T-cell (primary cell): ENCODE measurements at regions not wholly inside any gene's neighbourhood (a gene's known extent, or its start where the extent isn't known, plus 50 kb on each side); places are given as distances from the start of the nearest gene placed in this dataset.

Experiments used
- ATAC-seq, 4 experiments: fragments of 200-7000 bp in 3 of 4; fragments of 150-1000 bp in 1 of 4; cut with Tn5 transposase; replicated peaks in 1 of 4; 1 replicate in 3 of 4; 2 replicates in 1 of 4; pipeline ENCODE4 v1.10.0; 2021; ENCODE audit warnings: moderate library complexity in 3 of 4, mild to moderate bottlenecking in 2 of 4, moderate number of reproducible peaks in 1 of 4
- CTCF ChIA-PET, 2 donors: fragments of 300-600 bp; sonication (Branson Sonifier 250); formaldehyde crosslinking; loops; one replicate each; lab custom pipeline; 2022; ENCODE audit warnings: antibody characterized with exemption in 2 of 2; lab: Charles Lee
- POLR2A ChIA-PET, 2 donors: fragments of 300-600 bp; sonication (Branson Sonifier 250); formaldehyde crosslinking; loops; one replicate each; lab custom pipeline; 2022; ENCODE audit warnings: antibody characterized with exemption in 2 of 2; lab: Charles Lee
- DNase-seq, 35 experiments: peaks; one replicate each; pipeline versions ENCODE4 v3.0.0 to v3.0.0-alpha.2; 2013 to 2023
- H3K27ac ChIP-seq: one replicate; pipeline ENCODE4 v1.5.1; 2013; ENCODE audit warnings: low read length
- H3K27me3 ChIP-seq, 2 experiments: replicated peaks in 1 of 2; 1 replicate in 1 of 2; 2 replicates in 1 of 2; pipeline versions ENCODE4 v1.6.1 to v1.7.0; 2013; ENCODE audit warnings: low read length in 1 of 2, mixed read lengths in 1 of 2; ENCODE audit not compliant: control insufficient read depth in 2 of 2, insufficient read depth in 2 of 2; ENCODE audit errors: extremely low read depth in 1 of 2
- H3K36me3 ChIP-seq, 2 donors: 1 replicate in 1 of 2; 2 replicates in 1 of 2; pipeline versions ENCODE4 v1.6.1 to v1.7.0; 2013; ENCODE audit warnings: low read length in 1 of 2; ENCODE audit not compliant: control insufficient read depth in 2 of 2, insufficient read depth in 1 of 2; ENCODE audit errors: extremely low read depth in 1 of 2
- H3K4me1 ChIP-seq, 2 experiments: 1 replicate in 1 of 2; 2 replicates in 1 of 2; pipeline versions ENCODE4 v1.6.1 to v1.7.0; 2013; ENCODE audit warnings: low read length in 2 of 2, mixed read lengths in 1 of 2; ENCODE audit not compliant: insufficient read depth in 2 of 2, control insufficient read depth in 1 of 2; ENCODE audit errors: extremely low read depth in 1 of 2
- H3K4me3 ChIP-seq, 2 donors: 1 replicate in 1 of 2; 2 replicates in 1 of 2; pipeline versions ENCODE4 v1.5.1 to v1.7.0; 2013; ENCODE audit warnings: mild to moderate bottlenecking in 2 of 2, low read length in 1 of 2, moderate library complexity in 1 of 2; ENCODE audit not compliant: control insufficient read depth in 1 of 2; ENCODE audit errors: extremely low read depth in 1 of 2
- H3K9me3 ChIP-seq: 2 replicates; pipeline ENCODE4 v1.7.0; 2013
- H3K27ac Mint-ChIP-seq, 2 donors: one replicate each; pipeline ENCODE4 v1.8.0; 2020 to 2021; ENCODE audit warnings: mild to moderate bottlenecking in 2 of 2, mixed read lengths in 2 of 2
- H3K27me3 Mint-ChIP-seq, 2 donors: one replicate each; pipeline ENCODE4 v1.8.0; 2021 to 2022; ENCODE audit warnings: mixed read lengths in 2 of 2
- H3K36me3 Mint-ChIP-seq: one replicate; pipeline ENCODE4 v1.8.0; 2021; ENCODE audit warnings: mixed read lengths
- H3K4me1 Mint-ChIP-seq, 3 donors: one replicate each; pipeline ENCODE4 v1.8.0; 2020 to 2022; ENCODE audit warnings: mixed read lengths in 3 of 3, mild to moderate bottlenecking in 1 of 3
- H3K4me3 Mint-ChIP-seq, 3 donors: one replicate each; pipeline ENCODE4 v1.8.0; 2020 to 2022; ENCODE audit warnings: mild to moderate bottlenecking in 3 of 3, mixed read lengths in 3 of 3, moderate library complexity in 3 of 3
- H3K9me3 Mint-ChIP-seq, 3 donors: one replicate each; pipeline ENCODE4 v1.8.0; 2020 to 2022; ENCODE audit warnings: mixed read lengths in 3 of 3
- WGBS: methylation state at CpG from one replicate; pipeline ENCODE4 v1.1.5; 2013; ENCODE audit warnings: missing lambda C conversion rate; ENCODE audit not compliant: insufficient coverage; 5-methylcytosine and 5-hydroxymethylcytosine counted together

GRCh38 chr12:71007781-71008404 is 87.4 kb upstream of the PTPRR start:
- no peak overlapping the region for H3K4me3 ChIP-seq
- DNase-seq (no peak), ATAC-seq (no peak)
- ChIA-PET POLR2A (no interaction called here), CTCF (interaction anchor here in 1 of 2 donors (1.2 kb wide), 1 partner anchor 264 kb away, joined by 3 read pairs; no protein-coding TSS in a partner anchor)
- no peak overlapping the region for H3K27ac ChIP-seq
- WGBS: no CpG with 5 or more reads among the region's 2 CpGs
- H3K4me1 ChIP-seq: no peaks in the 10 kb centered on the region
- H3K9me3 ChIP-seq: no peaks in the 10 kb centered on the region
- no peak overlapping the region for H3K4me3 Mint-ChIP-seq
- no peak overlapping the region for H3K27ac Mint-ChIP-seq
- no peaks in the 10 kb centered on the region for H3K4me1 Mint-ChIP-seq
- H3K27me3 ChIP-seq: no peaks in the 10 kb centered on the region
- no peaks in the 10 kb centered on the region for H3K27me3 Mint-ChIP-seq
- no peaks in the 10 kb centered on the region for H3K36me3 Mint-ChIP-seq
- no peaks in the 10 kb centered on the region for H3K36me3 ChIP-seq
- H3K9me3 Mint-ChIP-seq: no peaks in the 10 kb centered on the region

GRCh38 chr12:71007020-71007419 is 86.5 kb upstream of the PTPRR start:
- Histone ChIP-seq H3K4me1 (no peaks in the 10 kb centered on the region), H3K4me3 (no peak overlapping the region), H3K36me3 (no peaks in the 10 kb centered on the region), H3K27ac (no peak overlapping the region), H3K9me3 (no peaks in the 10 kb centered on the region), H3K27me3 (no peaks in the 10 kb centered on the region)
- WGBS: 75% methylated on average over 2 of the region's 3 CpGs
- ATAC-seq (no peak), DNase-seq (no peak)
- ChIA-PET POLR2A (no interaction called here), CTCF (no interaction called here)
- H3K9me3 Mint-ChIP-seq: no peaks in the 10 kb centered on the region
- no peaks in the 10 kb centered on the region for H3K4me1 Mint-ChIP-seq
- H3K27ac Mint-ChIP-seq: no peak overlapping the region
- H3K27me3 Mint-ChIP-seq: no peaks in the 10 kb centered on the region
- H3K4me3 Mint-ChIP-seq: no peak overlapping the region
- H3K36me3 Mint-ChIP-seq: no peaks in the 10 kb centered on the region

GRCh38 chr12:71005166-71005565 is 84.6 kb upstream of the PTPRR start:
- no peak overlapping the region for H3K4me3 Mint-ChIP-seq
- no peak for ATAC-seq
- POLR2A ChIA-PET: no interaction called here

DNA sequence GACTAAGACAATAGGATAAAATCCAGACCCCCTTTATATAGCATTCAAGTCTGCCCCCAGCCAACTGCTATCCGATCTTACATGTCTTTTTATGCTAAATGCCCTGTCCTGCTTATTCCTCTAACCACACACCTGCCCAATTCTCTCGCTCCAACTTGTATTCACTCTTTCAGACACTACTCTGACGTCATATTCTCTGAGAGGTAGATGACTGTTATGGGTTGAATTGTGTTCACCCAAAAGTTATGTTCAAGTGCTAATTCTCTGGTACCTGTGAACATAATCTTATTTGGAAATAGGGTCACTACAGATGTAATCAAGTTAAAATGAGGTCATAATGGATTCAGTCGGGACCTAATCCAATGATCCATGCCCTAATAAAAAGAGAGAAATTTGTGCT is 84.0 kb upstream of the PTPRR start:
- Mint-ChIP-seq H3K27me3 (no peaks in the 10 kb centered on the region), H3K4me1 (no peaks in the 10 kb centered on the region)

More at GRCh38 chr12:71005166-71005565, 84.6 kb upstream of the PTPRR start:
- H3K27me3 Mint-ChIP-seq: no peaks in the 10 kb centered on the region
- WGBS: no CpG with 5 or more reads among the region's 3 CpGs
- Histone ChIP-seq H3K4me1 (no peaks in the 10 kb centered on the region), H3K9me3 (no peaks in the 10 kb centered on the region), H3K27me3 (no peaks in the 10 kb centered on the region), H3K36me3 (no peaks in the 10 kb centered on the region), H3K27ac (no peak overlapping the region), H3K4me3 (no peak overlapping the region)
- H3K36me3 Mint-ChIP-seq: no peaks in the 10 kb centered on the region
- H3K9me3 Mint-ChIP-seq: no peaks in the 10 kb centered on the region
- DNase-seq: no peak
- no peaks in the 10 kb centered on the region for H3K4me1 Mint-ChIP-seq
- no peak overlapping the region for H3K27ac Mint-ChIP-seq
- CTCF ChIA-PET: no interaction called here

DNA sequence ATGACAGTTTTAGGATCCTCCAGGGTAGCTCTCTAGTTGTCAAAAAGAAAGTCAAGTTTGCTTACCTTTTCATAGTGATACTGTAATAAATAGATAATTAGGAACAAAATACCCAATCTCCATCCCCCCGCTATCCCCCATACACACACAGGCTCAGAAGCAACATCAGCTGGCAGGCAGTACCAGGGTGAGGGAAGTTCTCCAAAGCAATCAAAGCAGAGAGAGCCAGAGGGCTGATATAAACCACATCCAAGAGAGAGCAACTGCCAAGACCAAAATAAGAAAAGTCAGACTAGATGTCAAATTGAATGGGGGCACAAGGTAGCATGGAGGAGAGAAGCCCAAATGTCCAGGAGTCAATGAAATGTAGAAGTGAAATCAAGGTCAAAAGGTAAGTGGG is 80.2 kb upstream of the PTPRR start:
- no peaks in the 10 kb centered on the region for H3K36me3 Mint-ChIP-seq
- POLR2A ChIA-PET: no interaction called here
- Histone ChIP-seq H3K36me3 (no peaks in the 10 kb centered on the region), H3K9me3 (no peaks in the 10 kb centered on the region), H3K4me1 (no peaks in the 10 kb centered on the region), H3K27ac (no peak overlapping the region), H3K4me3 (no peak overlapping the region), H3K27me3 (no peaks in the 10 kb centered on the region)
- no CpG with 5 or more reads among the region's 1 CpG for WGBS
- H3K4me1 Mint-ChIP-seq: no peaks in the 10 kb centered on the region
- CTCF ChIA-PET: no interaction called here
- H3K27me3 Mint-ChIP-seq: no peaks in the 10 kb centered on the region
- ATAC-seq: no peak
- H3K9me3 Mint-ChIP-seq: no peaks in the 10 kb centered on the region
- no peak overlapping the region for H3K27ac Mint-ChIP-seq
- H3K4me3 Mint-ChIP-seq: no peak overlapping the region
- DNase-seq: no peak

More for the DNA sequence above, 84.0 kb upstream of the PTPRR start:
- no peaks in the 10 kb centered on the region for H3K9me3 Mint-ChIP-seq
- H3K36me3 Mint-ChIP-seq: no peaks in the 10 kb centered on the region
- POLR2A ChIA-PET: no interaction called here
- no peaks in the 10 kb centered on the region for H3K9me3 ChIP-seq
- CTCF ChIA-PET: no interaction called here
- no peaks in the 10 kb centered on the region for H3K4me1 ChIP-seq
- H3K27me3 ChIP-seq: no peaks in the 10 kb centered on the region
- ATAC-seq (no peak), DNase-seq (no peak)
- H3K36me3 ChIP-seq: no peaks in the 10 kb centered on the region
- H3K27ac ChIP-seq: no peak overlapping the region
- WGBS: no CpG with 5 or more reads among the region's 4 CpGs
- no peak overlapping the region for H3K4me3 Mint-ChIP-seq
- no peak overlapping the region for H3K4me3 ChIP-seq
- H3K27ac Mint-ChIP-seq: no peak overlapping the region

DNA sequence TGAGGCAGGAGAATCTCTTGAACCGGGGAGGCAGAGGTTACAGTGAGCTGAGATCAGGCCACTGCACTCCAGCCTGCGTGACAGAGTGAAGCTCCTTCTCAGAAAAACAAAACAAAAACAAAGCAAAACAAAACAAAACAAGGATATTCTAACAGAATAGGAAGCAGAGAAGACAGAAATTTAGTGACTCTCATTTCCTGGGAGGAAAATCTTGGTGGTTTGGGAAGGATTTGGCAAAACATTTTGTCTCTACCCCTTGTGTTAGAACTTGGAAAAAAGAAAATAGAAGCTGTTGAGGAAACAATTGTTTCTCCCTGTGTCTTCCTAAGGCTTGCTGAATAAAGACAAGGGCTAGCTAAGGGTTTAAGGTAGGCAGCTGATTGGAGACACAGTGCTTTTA is 79.7 kb upstream of the PTPRR start:
- no peak overlapping the region for H3K4me3 Mint-ChIP-seq

More for the DNA sequence above, 79.7 kb upstream of the PTPRR start:
- Mint-ChIP-seq H3K27me3 (no peaks in the 10 kb centered on the region), H3K4me1 (no peaks in the 10 kb centered on the region), H3K27ac (no peak overlapping the region), H3K36me3 (no peaks in the 10 kb centered on the region), H3K9me3 (no peaks in the 10 kb centered on the region)
- WGBS: no CpG with 5 or more reads among the region's 2 CpGs
- H3K4me3 ChIP-seq: no peak overlapping the region
- DNase-seq (no peak), ATAC-seq (no peak)
- H3K27ac ChIP-seq: no peak overlapping the region
- H3K9me3 ChIP-seq: no peaks in the 10 kb centered on the region
- POLR2A ChIA-PET: no interaction called here
- no peaks in the 10 kb centered on the region for H3K27me3 ChIP-seq
- no peaks in the 10 kb centered on the region for H3K4me1 ChIP-seq
- no peaks in the 10 kb centered on the region for H3K36me3 ChIP-seq
- CTCF ChIA-PET: no interaction called here
